GM12891 (cell line): ENCODE measurements at regions not wholly inside any gene's neighbourhood (a gene's known extent, or its start where the extent isn't known, plus 50 kb on each side); places are given as distances from the start of the nearest gene placed in this dataset.
"Not testable (repeated sequence)": the region's sequence is repeated elsewhere in the genome, so short reads cannot be mapped to it uniquely, and the experiment has no call there.

ENCODE experiments used
- DNase-seq: peaks from one replicate; pipeline ENCODE4 v3.0.0; 2011; ENCODE audit warnings: low spot score; ENCODE audit not compliant: insufficient read length
- FAIRE-seq: peaks from 2 replicates; lab custom pipeline; 2011; peaks lifted over from hg19 to GRCh38; lab: Jason Lieb, UNC
- PAX5 ChIP-seq: IDR thresholded peaks from 2 replicates; pipeline ENCODE4 v1.6.1; 2011; ENCODE audit warnings: low read length, moderate library complexity, mild to moderate bottlenecking; ENCODE audit not compliant: insufficient read depth, severe bottlenecking
- POLR2A ChIP-seq: IDR thresholded peaks from 2 replicates; pipeline ENCODE4 v1.6.1; 2011; ENCODE audit warnings: low read depth, low read length, control low read depth
- POLR2AphosphoS5 ChIP-seq: IDR thresholded peaks from 2 replicates; pipeline ENCODE4 v1.6.1; 2011; ENCODE audit warnings: low read depth, low read length, control low read depth
- POU2F2 ChIP-seq: IDR thresholded peaks from 2 replicates; pipeline ENCODE4 v1.6.1; 2011; ENCODE audit warnings: low read depth, mild to moderate bottlenecking, control low read depth, low read length, moderate library complexity
- SPI1 ChIP-seq: IDR thresholded peaks from 2 replicates; pipeline ENCODE4 v1.6.1; 2011; ENCODE audit warnings: low read depth, low read length, control low read depth
- TAF1 ChIP-seq: IDR thresholded peaks from 2 replicates; pipeline ENCODE4 v1.6.1; 2011; ENCODE audit warnings: low read depth, low read length, control low read depth

DNA sequence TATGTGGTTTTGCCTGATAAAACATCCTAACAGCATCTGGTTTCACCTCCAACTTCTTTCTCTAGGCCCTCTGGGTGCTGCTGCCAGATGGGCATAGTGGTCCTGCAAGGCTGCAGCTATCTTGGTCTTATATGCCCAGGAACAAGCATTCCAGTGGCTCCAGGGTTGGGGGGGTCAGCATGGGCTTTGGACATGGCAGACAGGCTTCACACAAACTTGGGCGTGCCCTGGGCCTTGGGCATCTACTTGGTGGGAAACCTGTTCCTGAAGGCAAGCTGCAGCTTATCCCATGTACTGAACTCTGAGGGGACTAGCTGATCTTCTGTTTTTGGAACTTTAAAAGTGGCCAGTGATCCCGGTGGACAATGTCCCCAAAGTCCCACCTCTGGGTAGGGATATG, 54.9 kb upstream of the ZNF678 start:
- no peak for TF ChIP-seq TAF1
- no peak for TF ChIP-seq POLR2AphosphoS5
- no peak for TF ChIP-seq PAX5
- no peak for TF ChIP-seq POU2F2
- TF ChIP-seq POLR2A, result no peak
- TF ChIP-seq SPI1, result no peak
- FAIRE-seq (no peak), DNase-seq (no peak)

DNA sequence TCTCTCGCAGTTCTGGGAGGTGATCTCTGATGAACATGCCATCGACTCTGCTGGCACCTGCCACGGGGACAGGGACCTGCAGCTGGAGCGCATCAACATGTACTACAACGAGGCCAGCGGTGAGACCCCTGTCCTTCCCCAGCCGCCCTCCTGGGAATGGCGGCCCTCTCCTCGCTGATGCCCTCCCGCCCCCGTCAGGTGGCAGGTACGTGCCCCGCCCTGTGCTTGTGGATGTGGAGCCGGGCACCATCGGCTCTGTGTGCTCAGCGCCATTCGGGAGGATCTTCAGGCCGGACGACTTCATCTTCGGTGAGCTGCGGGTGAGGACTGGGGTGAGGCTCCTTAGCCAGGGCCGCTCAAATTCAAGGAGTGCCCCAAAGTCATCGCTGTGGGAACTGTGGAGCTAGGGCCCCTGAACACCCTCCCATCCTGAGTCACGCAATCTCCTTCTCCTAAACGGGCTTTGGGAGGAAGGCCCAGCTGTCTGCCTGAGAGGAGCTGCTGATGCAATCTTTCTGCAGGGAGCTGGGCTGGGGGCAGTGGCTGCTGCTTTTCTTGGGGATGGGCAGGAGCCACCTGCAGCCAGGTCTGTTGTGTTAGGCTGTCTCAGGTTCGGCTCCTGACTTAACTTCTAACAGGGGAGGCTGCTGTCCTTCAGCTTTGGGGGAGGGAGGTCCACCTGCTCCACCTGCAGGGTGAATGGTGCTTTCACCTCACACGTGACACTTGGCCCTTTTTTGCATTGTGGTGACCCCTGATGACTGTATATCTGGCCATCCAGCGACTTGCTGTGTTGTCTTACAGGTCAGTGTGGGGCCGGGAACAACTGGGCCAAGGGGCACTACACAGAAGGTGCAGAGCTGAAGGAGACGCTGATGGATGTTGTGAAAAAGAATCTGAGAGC, 56.6 kb upstream of the ZNF678 start:
- FAIRE-seq, DNase-seq: not testable (repeated sequence)

DNA sequence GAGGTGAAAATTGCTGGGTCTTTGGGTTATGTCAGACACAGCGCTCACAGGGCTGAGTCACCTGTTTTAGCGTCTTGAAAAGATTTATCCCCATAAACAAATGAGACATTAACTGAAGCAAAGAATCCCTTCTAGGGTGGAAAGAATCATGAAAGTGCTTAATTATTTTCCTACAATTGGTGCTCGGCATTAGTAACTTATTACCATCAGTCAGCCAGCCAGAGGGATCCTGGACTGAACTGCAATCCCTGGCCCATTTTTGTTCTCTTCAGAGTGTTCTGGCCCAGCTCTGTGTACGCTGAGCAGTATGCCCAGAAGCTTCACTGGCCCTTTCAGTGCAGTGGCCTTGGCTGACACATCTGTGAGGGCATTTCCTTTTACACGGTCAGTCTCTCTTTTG, 67.3 kb upstream of the ZNF678 start:
- FAIRE-seq, DNase-seq: not testable (repeated sequence)

DNA sequence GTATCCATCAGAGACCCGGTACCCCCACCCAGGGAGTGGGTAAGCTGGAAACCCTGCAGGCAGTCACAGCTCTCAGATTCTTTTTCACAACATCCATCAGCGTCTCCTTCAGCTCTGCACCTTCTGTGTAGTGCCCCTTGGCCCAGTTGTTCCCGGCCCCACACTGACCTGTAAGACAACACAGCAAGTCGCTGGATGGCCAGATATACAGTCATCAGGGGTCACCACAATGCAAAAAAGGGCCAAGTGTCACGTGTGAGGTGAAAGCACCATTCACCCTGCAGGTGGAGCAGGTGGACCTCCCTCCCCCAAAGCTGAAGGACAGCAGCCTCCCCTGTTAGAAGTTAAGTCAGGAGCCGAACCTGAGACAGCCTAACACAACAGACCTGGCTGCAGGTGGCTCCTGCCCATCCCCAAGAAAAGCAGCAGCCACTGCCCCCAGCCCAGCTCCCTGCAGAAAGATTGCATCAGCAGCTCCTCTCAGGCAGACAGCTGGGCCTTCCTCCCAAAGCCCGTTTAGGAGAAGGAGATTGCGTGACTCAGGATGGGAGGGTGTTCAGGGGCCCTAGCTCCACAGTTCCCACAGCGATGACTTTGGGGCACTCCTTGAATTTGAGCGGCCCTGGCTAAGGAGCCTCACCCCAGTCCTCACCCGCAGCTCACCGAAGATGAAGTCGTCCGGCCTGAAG, 69.3 kb upstream of the ZNF678 start:
- not testable (repeated sequence) for FAIRE-seq, DNase-seq

DNA sequence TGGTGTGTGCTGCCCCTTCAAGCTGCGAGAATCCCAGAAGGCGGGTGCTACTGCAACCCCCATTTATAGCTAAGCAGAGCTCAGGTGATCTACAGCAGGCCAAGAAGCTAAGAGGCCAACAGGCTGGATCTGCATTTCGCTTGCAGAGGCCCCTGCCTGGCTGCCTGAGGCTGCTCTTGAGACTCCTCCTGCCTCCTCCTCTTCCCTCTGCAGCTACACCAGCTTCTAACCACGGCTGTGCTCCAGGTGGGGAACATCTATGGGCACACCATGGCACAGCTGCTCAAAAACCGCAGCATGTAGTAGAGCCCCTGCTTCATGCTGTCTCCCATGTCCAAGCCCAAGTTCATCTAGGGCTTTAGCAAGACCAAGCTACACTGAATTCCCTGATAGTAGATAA, 72.9 kb upstream of the ZNF678 start:
- DNase-seq, result no peak
- no peak for FAIRE-seq
- no peak for TF ChIP-seq POU2F2
- no peak for TF ChIP-seq SPI1
- TF ChIP-seq POLR2AphosphoS5, result no peak
- TF ChIP-seq PAX5, result no peak
- TF ChIP-seq TAF1, result no peak
- TF ChIP-seq POLR2A, result no peak

DNA sequence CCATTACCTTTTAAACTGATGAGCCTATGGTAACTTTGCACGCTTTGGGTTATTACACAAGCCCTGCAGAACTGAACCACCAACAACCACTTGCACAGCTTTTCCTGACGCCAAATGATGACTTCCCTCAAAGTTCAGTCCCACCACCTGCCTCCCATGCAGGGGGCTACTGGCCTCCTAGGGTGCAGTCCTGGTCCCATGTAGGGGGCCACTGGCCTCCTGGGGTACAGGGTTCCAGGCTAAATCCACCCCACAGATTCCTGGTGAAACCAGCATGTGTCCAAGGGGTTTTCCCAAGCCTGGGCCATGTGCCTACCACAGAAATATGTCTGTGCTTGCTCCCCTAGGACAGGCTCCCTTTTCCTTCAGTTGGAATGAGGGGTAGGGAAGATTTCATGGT, 73.4 kb upstream of the ZNF678 start:
- FAIRE-seq (no peak), DNase-seq (no peak)
- TF ChIP-seq SPI1 (no peak), POU2F2 (no peak), POLR2A (no peak), PAX5 (no peak), TAF1 (no peak), POLR2AphosphoS5 (no peak)

DNA sequence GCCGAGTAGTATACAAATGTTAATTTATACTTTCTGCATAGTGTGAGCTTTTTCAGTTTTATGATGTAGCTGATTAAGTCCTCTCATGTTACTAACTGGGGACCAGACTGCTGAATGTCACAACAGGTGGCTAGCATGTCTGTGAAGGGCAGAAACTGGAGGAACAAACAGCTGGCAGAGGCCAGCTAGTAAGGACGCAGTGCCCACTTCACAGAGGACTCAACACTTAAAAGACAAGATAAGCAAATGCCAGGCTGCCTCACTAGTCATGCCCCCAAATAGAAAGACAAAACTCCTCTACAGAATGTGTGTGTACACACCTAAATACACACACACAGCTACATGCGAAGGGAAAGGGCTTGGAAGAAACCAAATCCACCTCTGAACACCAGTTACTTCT, 73.8 kb upstream of the ZNF678 start:
- no peak for TF ChIP-seq SPI1
- no peak for TF ChIP-seq TAF1
- TF ChIP-seq PAX5, result no peak
- TF ChIP-seq POLR2AphosphoS5, result no peak
- no peak for TF ChIP-seq POLR2A
- TF ChIP-seq POU2F2, result no peak
- no peak for DNase-seq
- no peak for FAIRE-seq

DNA sequence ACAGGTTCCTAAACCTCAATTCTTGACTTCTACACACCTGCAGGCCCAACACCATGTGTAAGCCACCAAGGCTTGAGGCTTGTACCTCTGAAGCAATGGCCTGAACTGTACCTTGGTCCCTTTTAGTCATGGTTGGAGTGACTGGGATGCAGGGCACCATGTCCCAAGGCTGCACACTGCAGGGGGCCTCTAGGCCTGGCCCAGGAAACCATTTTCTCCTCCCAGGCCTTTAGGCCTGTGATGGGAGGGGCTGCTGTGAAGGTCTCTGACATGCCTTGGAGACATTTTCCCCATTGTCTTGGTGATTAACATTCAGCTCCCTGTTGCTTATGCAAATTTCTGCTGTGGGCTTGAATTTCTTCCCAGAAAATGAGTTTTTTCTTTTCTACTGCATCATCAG, 75.8 kb upstream of the ZNF678 start:
- TF ChIP-seq POU2F2 (no peak), SPI1 (no peak), POLR2A (no peak), POLR2AphosphoS5 (no peak), PAX5 (no peak), TAF1 (no peak)
- FAIRE-seq (no peak), DNase-seq (no peak)

DNA sequence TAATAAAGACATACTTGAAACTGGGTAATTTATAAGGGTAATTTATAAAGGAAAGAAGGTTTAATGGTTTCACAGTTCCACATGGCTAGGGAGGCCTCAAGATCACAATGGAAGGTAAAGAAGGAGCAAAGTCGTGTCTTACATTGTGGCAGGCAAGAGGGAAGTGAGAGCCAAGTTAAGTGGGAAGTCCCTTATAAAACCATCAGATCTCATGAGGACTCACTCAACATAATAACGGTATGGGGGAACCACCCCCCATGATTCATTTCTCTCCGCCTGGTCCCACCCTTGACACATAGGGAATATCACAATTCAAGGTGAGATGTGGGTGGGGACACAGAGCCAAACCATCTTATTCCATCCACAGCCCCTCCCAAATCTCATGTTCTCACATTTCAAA, 76.8 kb upstream of the ZNF678 start:
- DNase-seq, result no peak
- FAIRE-seq, result no peak
- TF ChIP-seq POLR2AphosphoS5 (no peak), POLR2A (no peak), POU2F2 (no peak), SPI1 (peak; percentile 58)

DNA sequence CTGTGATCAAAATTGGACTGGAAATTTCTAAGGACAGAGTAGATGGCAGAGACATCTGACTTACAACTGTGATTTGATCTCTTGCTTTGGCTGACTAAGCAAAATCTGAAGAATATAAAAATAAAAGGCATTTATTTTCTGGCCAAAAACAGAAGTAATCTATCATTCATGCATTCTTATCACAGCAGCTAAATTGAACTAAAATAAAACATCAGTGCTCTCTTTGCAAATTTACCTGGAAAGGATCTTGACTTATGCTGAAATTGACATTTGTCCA, 81.4 kb upstream of the ZNF678 start:
- no peak for TF ChIP-seq POLR2A
- no peak for TF ChIP-seq TAF1
- no peak for TF ChIP-seq POU2F2
- no peak for TF ChIP-seq SPI1
- TF ChIP-seq PAX5, result no peak
- TF ChIP-seq POLR2AphosphoS5, result no peak
- FAIRE-seq (no peak), DNase-seq (no peak)

DNA sequence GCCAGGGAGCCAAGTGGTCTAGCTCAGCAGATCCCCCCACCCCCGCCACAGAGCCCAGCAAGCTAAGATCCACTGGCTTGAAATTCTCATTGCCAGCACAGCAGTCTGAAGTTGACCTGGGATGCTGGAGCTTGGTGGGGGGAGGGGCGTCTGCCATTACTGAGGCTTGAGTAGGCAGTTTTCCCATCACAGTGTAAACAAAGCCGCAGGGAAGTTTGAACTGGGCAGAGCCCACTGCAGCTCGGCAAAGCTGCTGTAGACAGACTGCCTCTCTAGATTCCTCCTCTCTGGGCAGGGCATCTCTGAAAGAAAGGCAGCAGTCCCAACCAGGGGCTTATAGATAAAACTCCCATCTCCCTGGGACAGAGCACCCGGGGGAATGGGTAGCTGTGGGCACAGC, 89.3 kb upstream of the ZNF678 start:
- FAIRE-seq, DNase-seq: not testable (repeated sequence)
